ENCODE measurements at regions not wholly inside any gene's neighbourhood (a gene's known extent, or its start where the extent isn't known, plus 50 kb on each side); places are given as distances from the start of the nearest gene placed in this dataset.
"Not testable (repeated sequence)": the region's sequence is repeated elsewhere in the genome, so short reads cannot be mapped to it uniquely, and the experiment has no call there.

DNA sequence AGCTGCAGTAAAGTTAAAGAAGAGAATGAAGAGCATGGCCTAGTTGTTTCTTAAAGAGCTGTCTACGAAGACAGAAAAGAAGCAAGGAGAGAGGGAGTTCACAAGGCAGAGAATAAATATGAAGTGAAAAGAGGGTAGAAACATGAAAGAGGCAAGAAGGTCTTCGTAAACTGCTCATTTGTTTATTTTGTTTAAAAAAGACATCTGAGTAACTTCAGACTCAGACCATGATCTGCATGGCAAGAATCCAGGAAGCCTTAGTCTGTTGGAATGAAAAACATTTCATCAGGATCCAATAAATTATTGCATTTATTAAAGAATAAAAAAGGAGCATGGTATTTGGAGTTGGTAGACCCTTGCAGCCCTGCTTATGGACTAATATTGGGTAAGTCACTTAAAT is 151.1 kb downstream of the SEM1 start:
- DNase-seq: no peak

DNA sequence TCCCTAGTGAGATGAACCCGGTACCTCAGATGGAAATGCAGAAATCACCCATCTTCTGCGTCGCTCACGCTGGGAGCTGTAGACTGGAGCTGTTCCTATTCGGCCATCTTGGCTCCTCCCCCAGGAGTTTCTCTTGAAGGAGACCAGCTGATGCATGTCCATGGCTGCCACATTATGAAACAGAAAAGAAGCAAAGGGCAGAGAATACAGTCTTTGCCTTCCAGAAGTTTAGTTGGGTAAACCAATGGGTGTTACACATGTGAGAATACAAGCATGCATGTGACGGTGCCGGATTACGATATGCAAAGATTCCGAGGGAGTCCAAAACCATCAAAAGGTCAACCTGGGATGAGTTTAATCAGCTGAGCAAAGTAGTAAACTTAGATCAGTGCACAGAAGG is 151.6 kb downstream of the SEM1 start:
- no peak for DNase-seq

DNA sequence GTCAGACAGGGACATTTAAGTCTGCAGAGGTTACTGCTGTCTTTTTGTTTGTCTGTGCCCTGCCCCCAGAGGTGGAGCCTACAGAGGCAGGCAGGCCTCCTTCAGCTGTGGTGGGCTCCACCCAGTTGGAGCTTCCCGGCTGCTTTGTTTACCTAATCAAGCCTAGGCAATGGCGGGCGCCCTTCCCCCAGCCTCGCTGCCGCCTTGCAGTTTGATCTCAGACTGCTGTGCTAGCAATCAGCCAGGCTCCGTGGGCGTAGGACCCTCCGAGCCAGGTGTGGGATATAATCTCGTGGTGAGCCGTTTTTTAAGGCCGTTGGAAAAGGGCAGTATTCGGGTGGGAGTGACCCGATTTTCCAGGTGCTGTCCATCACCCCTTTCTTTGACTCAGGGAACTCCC is 152.0 kb downstream of the SEM1 start:
- not testable (repeated sequence) for DNase-seq

DNA sequence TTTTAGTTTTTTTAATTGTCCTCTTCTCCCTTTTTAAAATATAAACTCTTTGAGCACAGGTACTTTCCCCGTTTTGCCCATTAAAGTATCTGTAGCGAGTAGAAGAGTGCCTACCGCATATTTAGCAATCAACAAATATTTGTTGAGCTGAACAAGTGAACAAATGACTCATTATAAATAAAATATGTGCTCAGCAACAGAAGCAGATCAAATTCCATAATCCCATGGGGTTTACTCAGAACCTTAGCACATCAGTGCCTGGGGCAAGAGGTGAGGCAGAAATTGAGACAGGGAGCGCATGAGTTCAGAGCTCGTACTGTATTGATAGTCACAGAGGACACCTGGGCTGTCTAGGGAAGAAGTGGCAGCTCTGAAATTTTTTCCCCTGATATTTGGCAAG is 161.0 kb downstream of the SEM1 start:
- DNase-seq: no peak

DNA sequence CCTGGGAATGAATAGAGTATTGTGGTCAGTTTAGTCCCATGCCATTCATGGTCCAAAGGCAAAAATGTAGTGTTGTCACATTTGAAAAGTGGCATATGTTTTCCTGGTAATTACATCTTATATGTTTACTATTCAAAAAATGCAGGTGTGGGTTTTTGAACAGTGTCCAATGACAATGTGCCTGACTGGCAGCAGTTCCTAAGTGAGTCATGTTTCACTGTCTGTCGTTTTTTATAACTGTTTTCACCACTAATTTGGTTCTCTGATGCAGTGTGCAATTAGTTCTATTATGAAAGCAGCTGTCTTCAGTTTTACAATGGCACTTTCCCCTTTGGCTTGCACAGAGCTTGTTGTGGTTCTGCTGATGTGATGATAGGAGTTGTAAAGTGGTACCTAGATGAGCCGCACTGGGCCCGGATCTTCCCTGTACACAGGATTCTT is 162.3 kb downstream of the SEM1 start:
- DNase-seq: no peak

DNA sequence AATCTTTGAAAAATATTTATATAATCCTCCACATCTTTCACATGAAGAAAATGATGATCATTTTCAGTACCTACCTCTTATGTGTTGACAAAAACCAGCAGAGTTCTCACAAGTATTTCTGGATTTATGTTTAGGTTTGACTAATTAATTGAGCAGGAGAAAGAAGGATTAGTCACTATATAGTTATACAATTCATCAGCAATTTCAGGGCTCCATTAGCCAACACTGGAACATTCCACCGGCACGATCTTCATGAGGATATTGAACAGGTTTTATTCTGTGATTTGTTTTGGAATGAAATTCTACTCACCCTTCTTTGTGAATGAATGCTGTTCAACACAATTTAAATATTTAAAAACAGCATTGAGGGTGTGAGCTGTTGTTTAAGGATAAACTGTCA is 163.2 kb downstream of the SEM1 start:
- no peak for DNase-seq

DNA sequence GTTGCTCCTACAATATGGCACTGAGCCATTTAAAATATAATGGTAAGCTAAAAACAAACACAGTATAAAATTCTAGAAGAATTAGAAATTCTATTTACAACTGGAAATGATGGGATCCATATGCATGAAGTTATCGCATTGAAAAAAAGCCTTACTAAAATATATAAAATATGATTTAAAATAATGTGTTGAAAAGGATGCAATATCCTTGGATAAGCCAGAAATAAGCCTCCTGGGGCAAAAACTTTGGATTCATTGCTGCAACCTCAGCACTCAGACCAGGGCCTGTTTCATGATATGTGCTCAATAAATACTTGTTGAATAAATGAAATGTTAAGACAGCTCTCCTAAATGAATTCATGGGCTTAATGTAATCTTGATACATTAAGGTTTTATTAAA is 170.2 kb downstream of the SEM1 start:
- no peak for DNase-seq

DNA sequence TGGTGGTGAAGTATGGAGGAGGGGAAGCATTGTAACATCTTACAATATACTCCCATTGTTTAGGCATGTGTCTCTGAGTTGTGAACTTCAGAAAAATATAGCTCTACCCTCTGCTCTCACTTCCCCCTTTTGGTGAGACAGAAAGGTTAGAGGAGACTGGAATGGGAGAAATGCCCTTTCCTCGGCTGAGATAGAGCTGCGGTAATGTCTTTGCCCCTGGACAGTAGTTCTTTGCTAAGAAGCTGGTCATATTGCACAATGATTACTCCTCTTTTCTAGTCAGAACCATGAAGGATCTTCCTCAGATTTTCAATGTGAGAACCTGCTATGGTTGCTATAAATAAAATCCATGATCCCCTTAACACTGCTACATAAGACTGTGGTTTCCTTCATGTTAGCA is 171.0 kb downstream of the SEM1 start:
- no peak for DNase-seq

DNA sequence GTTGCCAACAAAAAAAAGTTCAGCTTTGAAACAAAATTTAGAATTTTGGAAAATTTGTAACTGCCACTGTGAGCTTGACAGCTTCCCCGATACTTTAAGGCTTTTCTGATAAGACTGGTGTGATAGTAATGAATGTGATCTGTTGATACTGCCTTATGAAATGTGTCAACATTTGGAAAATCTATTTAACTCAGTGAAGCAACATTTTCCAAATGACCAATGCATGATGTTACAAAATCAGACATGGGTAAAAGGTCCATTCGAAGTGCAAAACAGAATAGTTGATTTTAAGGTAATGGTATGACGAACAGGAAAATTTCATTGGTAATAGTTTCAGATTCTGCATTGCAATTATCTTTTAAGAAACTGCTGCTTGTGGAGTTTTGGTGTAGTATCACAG is 175.4 kb downstream of the SEM1 start:
- no peak for DNase-seq

DNA sequence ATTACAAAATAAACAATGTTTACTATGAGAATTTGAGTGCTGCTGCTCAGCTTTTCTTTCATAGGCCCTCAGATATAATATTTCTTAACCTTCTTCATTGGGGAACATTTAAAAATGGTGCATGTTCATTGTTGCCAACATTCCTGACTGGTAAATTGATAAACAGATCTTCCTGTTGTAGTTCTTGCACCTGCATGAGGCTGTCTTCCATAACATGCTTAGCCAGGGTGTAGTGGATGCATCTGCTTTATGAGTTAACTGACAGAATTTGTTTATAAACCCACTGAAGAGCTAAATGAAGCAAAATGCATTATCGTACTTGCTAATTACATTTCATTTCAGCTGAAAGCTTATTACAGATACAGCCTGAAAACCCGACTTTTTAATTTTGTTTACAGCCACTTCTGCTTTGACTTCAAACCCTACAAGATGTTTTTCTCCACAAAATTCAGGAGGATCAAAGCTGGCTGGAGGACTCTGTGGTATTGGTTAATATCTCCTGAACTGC is 177.2 kb downstream of the SEM1 start:
- no peak for DNase-seq

DNA sequence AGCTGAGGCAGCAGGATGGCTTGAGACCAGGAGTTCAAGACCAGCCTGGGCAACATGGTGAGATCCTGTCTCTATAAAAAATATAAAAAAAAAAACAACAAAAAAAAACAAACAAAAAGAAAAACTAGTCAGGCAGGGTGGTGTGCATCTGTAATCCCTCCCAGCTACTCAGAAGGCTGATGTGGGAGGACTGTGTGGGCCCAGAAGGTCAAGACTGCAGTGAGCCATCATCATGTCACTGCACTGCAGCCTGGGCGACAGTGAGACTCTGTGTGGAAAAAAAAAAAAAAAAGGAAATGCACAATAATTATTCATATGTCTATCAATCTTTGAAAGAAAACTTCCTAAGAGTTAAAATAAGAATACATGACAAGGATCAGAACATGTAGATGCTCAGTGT is 178.3 kb downstream of the SEM1 start:
- no peak for DNase-seq

DNA sequence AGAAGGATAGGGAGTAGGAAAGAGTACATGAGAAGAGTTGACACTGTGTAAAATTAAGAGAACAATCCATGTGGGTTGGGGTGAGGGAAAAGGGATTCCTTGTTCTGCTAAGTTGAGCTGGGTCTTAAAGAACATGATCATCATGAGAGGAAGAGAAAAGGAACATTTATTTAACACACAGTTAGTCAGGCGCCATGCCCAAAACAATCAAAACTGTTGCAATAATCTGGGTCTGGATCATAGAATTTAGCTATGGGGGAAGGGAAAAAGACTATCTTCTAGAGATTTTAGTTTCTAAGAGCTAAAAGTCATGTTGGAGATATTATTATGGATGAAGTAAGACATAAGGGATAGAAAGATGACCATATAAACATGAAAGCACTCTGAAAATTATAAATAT is 178.9 kb downstream of the SEM1 start:
- DNase-seq: no peak

DNA sequence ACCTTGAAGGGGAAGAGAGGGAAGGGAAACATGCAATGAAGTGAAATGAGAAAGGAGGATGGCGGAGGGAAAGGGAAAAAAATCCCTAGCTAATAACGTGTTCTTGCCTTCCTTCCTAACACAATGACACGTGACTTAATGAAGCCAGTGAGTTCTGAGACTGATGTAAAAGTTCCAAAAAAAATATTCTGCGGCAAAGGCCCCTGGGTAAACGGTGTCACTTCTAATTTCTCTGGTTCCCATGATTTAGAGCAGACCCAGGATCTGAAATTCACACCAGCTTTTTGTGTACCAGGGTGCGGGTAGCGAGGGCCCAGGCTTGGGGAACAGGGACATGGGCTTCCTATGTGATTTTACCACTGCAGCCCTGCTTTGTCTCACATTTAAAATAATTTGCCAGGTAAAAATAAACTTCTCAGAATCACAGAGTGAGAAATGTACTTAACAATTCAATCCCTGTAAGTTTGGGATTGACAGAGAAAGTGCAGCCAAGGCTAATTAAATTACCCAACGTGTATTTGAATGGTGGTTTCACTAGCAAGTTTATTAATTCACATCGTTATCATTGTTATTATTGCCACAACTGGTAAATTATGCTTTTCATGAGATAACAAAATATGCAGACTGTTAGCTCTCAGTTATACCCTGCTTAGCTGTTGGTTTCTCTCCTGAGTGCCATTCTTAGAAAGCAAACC is 182.4 kb downstream of the SEM1 start:
- DNase-seq: no peak

DNA sequence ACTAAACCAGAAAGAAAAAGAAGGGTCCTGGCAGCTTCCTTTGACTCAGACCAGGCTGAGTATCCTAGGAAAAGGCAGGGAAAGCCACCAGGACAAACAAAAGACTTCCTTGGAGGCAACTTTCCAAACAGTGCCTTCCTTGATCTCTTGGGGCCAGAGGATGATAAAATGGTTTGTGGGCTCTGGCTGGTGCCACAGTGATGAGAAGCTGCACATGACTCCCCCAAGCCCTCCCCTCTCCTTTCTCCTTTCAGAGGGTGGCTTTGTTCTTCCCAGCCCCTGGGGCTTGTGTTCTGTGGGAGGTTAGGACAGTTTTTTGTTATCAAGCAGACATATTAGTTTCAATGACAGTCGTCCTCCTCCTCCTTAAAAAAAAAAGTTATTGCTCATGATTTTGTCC is 183.2 kb downstream of the SEM1 start:
- no peak for DNase-seq

DNA sequence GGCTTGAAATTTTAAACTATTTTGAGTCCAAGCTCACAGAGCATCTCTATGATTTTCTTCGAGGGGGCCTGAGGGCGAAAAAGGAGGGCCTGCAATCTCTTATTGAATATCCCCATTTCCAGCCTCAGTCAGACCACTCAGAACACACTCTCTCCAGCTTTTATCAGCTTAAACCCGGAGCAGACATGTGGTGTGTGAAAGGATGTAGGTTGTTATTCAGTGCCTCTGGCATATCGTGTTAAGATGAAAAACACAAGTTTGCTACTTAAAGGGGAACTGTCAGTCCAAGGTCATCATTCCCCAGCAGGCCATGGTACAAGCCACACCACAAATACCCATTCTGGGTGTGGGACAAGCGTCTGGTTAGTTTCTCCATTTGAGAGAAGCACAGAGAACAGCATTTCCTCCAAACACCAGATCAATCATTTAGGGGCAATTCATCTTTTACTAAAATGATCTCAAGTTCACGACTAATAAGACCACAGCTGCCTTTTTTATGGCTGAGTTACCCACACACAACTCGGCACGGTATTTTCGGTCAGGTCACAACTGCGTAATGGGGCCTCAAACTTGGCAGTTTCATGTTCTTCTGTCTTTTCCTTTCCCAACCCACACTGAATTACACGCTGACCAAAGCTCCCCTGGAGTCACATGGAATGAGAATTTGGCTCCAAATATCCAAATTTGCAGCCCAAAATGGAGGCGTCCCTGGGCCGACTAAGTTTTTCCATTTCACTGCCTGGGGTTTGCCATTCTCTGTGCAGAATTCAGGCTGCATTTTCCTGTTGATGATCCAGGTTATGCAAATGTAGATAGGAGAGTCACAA is 188.4 kb downstream of the SEM1 start:
- no peak for DNase-seq

DNA sequence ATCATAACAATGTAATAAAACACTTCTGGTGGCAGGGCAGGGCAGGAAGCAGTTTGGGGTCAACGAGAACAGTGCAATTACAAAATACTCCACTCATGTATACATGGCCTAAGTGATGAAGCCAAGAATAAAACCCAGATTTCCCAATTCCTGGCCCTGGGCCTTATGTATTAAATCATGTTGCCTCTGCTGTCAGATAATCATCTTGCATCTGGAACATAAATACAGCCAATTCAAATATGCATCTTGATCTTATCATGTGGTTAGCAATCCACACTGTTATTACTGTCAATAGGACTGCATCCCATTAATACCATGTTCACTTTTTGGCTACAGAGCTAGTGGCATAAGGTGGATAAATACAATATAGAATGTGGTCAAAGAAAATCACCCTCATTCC is 186.5 kb upstream of the SLC25A13 start:
- no peak for DNase-seq

DNA sequence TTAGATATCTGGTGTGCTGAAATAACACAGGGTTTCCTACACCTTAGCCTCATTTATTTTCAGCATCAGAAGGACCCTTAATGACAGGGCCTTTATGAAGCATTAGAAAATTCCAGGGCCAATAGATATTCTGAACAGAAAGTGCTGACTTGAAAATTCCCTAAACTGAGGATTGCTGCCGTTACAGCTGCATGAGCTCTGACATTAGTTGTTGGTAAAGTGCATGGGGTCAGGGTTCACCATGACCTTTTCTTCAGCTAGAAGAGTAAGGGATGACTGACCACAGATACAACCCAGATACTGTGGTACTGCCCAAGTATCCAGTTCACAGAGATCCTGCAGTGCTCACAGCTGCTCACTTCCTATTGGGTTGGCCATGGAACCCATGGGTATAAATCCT is 181.7 kb upstream of the SLC25A13 start:
- no peak for DNase-seq

DNA sequence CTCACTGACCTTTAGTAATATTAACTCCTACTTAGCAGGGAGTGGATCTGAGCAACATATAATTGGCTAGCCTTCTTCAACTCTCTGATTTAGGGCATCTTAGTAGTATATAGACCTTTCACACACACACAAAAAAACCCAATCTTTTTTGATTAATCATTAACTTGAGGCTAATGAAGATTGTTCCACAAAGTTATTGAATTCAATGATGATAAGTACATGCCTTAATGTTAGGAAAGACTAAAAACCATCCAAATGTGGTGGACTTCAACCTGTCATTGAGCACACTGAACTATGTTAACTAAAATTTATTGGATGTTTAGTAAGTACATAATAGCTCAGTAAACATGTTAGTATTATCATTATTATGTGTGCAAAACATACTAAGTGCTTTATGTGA is 179.4 kb upstream of the SLC25A13 start:
- no peak for DNase-seq

DNA sequence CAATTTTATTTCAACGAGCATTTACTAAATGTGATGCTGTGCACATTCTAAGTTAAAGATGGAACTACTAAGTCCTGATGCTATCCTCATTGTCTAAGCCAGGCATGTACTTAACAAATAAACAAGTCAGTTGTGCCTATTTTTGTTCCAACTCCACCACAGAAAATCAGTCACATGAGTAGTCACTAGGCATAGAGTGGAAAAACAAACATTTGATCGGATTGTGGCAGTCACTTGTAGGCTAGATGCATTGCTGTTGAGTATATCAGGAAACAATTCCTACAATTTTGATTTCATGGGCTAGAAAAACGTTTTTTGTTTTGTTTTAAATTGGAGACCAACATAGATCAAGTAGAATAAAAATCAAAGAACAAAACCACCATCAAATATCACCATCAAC is 177.6 kb upstream of the SLC25A13 start:
- no peak for DNase-seq

DNA sequence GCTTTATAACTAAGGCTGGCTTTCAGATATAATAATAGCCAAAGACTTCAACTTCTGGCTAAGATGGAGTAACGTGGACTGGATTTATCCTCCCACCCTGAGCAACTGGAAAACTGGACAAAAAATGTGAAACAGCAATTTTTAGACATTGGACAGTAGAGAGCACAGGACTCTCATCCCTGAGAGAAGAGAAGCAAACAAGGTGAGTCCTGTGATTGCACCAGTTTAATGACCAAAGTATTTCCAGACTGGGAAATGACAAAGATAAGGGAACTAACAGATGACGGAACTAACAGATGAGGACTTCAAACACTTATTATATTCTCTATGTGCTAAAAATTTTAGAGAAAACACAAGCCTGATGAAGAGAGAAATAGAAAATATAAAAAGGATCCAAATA is 175.7 kb upstream of the SLC25A13 start:
- DNase-seq: no peak

DNA sequence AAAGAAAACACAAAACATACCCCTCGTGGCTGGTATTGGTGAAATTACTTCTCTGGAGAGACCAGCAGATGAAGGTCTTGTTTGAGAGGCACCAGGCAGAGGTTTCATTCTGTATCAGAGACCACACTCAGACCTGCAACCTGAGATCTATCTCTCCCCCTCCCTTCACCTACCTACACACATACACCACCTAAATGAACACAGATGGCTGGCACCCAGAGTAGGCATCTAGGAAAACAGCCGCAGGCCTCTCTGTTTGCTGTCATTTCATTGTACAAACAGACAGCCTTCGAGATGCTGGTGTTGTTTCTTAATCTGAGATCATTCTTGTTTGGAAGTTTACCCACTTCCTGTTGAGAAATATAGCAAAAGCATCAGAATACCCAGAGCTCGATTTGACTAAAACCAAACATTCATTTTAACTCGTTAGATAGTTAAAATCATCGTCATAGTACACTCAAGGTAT is 173.9 kb upstream of the SLC25A13 start:
- peak; percentile 16 for DNase-seq

DNA sequence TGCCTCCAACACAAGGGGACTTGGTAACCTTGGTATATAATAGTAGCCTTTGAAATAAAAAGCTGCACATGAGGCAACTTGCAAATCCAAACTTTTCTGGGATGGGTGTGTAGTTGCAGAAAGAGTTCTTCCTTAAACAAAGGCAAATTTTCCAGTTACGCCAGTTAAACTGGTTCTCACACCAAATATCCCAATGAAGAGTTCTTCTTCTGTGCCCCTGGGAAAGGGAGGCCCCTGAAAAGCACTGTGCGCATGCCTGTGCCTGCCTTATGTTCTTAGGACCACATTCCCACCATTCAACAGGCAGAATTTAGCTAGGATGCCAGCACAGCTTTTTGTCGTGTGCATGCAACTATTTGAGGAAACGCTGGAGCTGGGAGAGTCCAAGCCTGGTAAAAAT is 164.8 kb upstream of the SLC25A13 start:
- no peak for DNase-seq

DNA sequence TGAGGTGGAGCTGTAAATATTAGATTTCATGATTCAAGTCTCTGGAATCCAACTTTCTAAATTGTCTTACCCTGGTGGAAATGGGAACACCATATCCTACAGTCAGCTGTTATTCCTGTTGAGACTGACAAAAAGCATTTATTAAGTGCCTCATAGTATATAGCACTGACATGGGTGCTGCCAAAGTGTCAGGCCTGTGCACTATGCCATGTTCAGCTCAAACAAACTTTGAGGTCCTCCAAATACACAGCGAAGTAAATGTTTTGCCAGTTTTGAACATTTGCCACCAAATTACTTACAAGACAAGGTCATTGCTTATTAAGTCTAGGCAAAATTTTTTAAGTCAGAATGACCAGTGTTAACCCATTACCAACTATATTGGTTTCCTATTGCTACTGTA is 162.9 kb upstream of the SLC25A13 start:
- no peak for DNase-seq

DNA sequence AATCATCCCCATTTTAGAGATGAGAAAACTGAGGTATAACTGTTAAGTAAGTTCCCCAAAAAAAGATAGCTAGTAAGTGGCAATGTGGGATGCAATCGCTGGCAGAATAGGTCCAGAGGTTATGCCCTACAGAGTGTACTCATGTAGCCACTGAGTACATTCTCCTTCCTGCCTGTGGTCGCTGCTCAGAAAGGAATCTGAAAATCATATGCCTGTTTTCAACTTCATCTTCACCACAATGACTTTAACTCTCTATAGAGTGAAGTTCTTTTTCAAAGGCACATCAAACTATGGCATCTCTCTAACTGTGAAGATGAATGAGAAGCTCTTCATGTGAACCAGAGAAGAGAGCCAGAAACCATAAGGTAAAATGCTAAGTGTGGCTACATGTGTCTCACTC is 162.2 kb upstream of the SLC25A13 start:
- no peak for DNase-seq

All from stimulated activated CD4-positive, alpha-beta T cell treated with anti-CD3 and anti-CD28 coated beads, Interleukin-1b, Interleukin-23, amount 100 ng/mL, for 48 hours (primary cell).